ENCODE measurements at regions not wholly inside any gene's neighbourhood (a gene's known extent, or its start where the extent isn't known, plus 50 kb on each side); places are given as distances from the start of the nearest gene placed in this dataset.

- TF ChIP-seq CSDC2 (CRISPR knock-in tag; IDR thresholded peaks at IDR 0.05) (no peak), ZFP30 (CRISPR knock-in tag; IDR thresholded peaks at IDR 0.05) (no peak), POU6F1 (CRISPR knock-in tag; IDR thresholded peaks at IDR 0.05; ENCODE audit: borderline replicate concordance, low read depth) (no peak), RARB (CRISPR knock-in tag; IDR thresholded peaks at IDR 0.05) (no peak), PATZ1 (CRISPR knock-in tag; IDR thresholded peaks at IDR 0.05; ENCODE audit: borderline replicate concordance) (no peak), GLIS3 (CRISPR knock-in tag; IDR thresholded peaks at IDR 0.05) (no peak), BACH2 (CRISPR knock-in tag; IDR thresholded peaks at IDR 0.05; ENCODE audit: borderline replicate concordance) (no peak), CSRNP3 (CRISPR knock-in tag; IDR thresholded peaks at IDR 0.05) (no peak), ARNTL (CRISPR knock-in tag; IDR thresholded peaks at IDR 0.05; ENCODE audit: borderline replicate concordance, low read depth) (no peak), ZC3H10 (CRISPR knock-in tag; IDR thresholded peaks at IDR 0.05) (no peak), ZNF8 (CRISPR knock-in tag; IDR thresholded peaks at IDR 0.05) (no peak), ESRRG (CRISPR knock-in tag; IDR thresholded peaks at IDR 0.05) (no peak)
These were observed 157.6 kb upstream of the VASH1 start for GRCh38 chr14:76603713-76604112.
